ENCODE measurements at regions not wholly inside any gene's neighbourhood (a gene's known extent, or its start where the extent isn't known, plus 50 kb on each side); places are given as distances from the start of the nearest gene placed in this dataset.

GRCh38 chr2:65564299-65564698, 131.9 kb upstream of the SPRED2 start:
- TF ChIP-seq CTCF (IDR thresholded peaks at IDR 0.05) (no peak), POLR2A (IDR thresholded peaks at IDR 0.05) (no peak)

Data from suprapubic skin (tissue), 3 donors.